GM23338 (cell line): ENCODE measurements at regions not wholly inside any gene's neighbourhood (a gene's known extent, or its start where the extent isn't known, plus 50 kb on each side); places are given as distances from the start of the nearest gene placed in this dataset.

Experiments used
- ATAC-seq: fragments of 200-7000 bp; cut with Tn5 transposase; 3 replicates; pipeline ENCODE4 v1.9.1; 2020
- DNase-seq: peaks from one replicate; pipeline ENCODE4 v3.0.0-alpha.2; 2015; ENCODE audit warnings: low spot score
- H2AFZ ChIP-seq: fragments of 200-600 bp; sonication (generic); 2 replicates; pipeline ENCODE4 v1.8.0; 2016; ENCODE audit warnings: antibody characterized with exemption, mild to moderate bottlenecking, moderate library complexity
- H3F3A ChIP-seq: fragments of 200-600 bp; sonication (generic); replicated peaks from 2 replicates; pipeline ENCODE4 v1.8.0; 2017; ENCODE audit warnings: antibody characterized with exemption, mixed run types, low read depth
- H3K27ac ChIP-seq: fragments of 200-600 bp; sonication (generic); 2 replicates; pipeline ENCODE4 v1.6.1; 2016; ENCODE audit warnings: low read depth
- H3K27me3 ChIP-seq: fragments of 200-600 bp; sonication (generic); 2 replicates; pipeline ENCODE4 v1.8.0; 2016; ENCODE audit warnings: mild to moderate bottlenecking, mixed run types, moderate library complexity; ENCODE audit not compliant: insufficient read depth
- H3K36me3 ChIP-seq: fragments of 200-600 bp; sonication (generic); 2 replicates; pipeline ENCODE4 v1.8.0; 2016; ENCODE audit warnings: mild to moderate bottlenecking; ENCODE audit not compliant: insufficient read depth
- H3K4me1 ChIP-seq: fragments of 200-600 bp; sonication (generic); 2 replicates; pipeline ENCODE4 v1.8.0; 2016; ENCODE audit warnings: mild to moderate bottlenecking, moderate library complexity; ENCODE audit not compliant: insufficient read depth
- H3K4me2 ChIP-seq: fragments of 200-600 bp; sonication (generic); 2 replicates; pipeline ENCODE4 v1.7.1; 2017; ENCODE audit warnings: mixed run types
- H3K4me3 ChIP-seq: fragments of 200-600 bp; sonication (generic); 2 replicates; pipeline ENCODE4 v1.6.1; 2016; ENCODE audit warnings: mixed run types
- H3K79me2 ChIP-seq: fragments of 200-600 bp; sonication (generic); replicated peaks from 2 replicates; pipeline ENCODE4 v1.8.0; 2017; ENCODE audit warnings: mild to moderate bottlenecking; ENCODE audit not compliant: insufficient read depth
- H3K9me2 ChIP-seq: fragments of 200-600 bp; sonication (generic); 2 replicates; pipeline ENCODE4 v1.8.0; 2017; ENCODE audit not compliant: insufficient read depth
- H4K20me1 ChIP-seq: fragments of 200-600 bp; sonication (generic); replicated peaks from 2 replicates; pipeline ENCODE4 v1.8.0; 2017; ENCODE audit warnings: mild to moderate bottlenecking; ENCODE audit not compliant: insufficient read depth
- H3K27ac Mint-ChIP-seq: 2 replicates; pipeline ENCODE4 v1.8.0; 2020; ENCODE audit warnings: inconsistent platforms, mild to moderate bottlenecking, moderate library complexity, mixed read lengths
- H3K27me3 Mint-ChIP-seq: 3 replicates; pipeline ENCODE4 v1.8.0; 2022; ENCODE audit warnings: low read depth, mild to moderate bottlenecking, moderate library complexity, mixed read lengths, inconsistent platforms; ENCODE audit not compliant: insufficient read depth, poor library complexity
- H3K36me3 Mint-ChIP-seq: 3 replicates; pipeline ENCODE4 v1.8.0; 2021; ENCODE audit warnings: low read depth, mild to moderate bottlenecking, inconsistent platforms, moderate library complexity, mixed read lengths
- H3K4me1 Mint-ChIP-seq: 3 replicates; pipeline ENCODE4 v1.8.0; 2020; ENCODE audit warnings: mild to moderate bottlenecking, inconsistent platforms, mixed read lengths
- H3K4me3 Mint-ChIP-seq: 3 replicates; pipeline ENCODE4 v1.8.0; 2021; ENCODE audit warnings: moderate library complexity, mild to moderate bottlenecking, inconsistent platforms, mixed read lengths
- H3K9me3 Mint-ChIP-seq: 3 replicates; pipeline ENCODE4 v1.8.0; 2020; ENCODE audit warnings: moderate library complexity, mild to moderate bottlenecking, inconsistent platforms, mixed read lengths
- CREB1 ChIP-seq: fragments of 250-450 bp; sonication (Bioruptor Pico); IDR thresholded peaks from 2 replicates; pipeline ENCODE4 v1.5.0; 2020; ENCODE audit warnings: low read depth, mild to moderate bottlenecking, moderate library complexity
- CTCF ChIP-seq, 2 experiments: fragments of 200-600 bp in 1 of 2; sonication (generic) in 1 of 2; conservative IDR thresholded peaks; 2 replicates each; pipeline versions ENCODE4 v1.5.1 to v1.6.1; 2016 to 2017; ENCODE audit warnings: antibody characterized with exemption in 2 of 2, low read depth in 2 of 2, mild to moderate bottlenecking in 2 of 2, moderate library complexity in 1 of 2
- EZH2phosphoT487 ChIP-seq: fragments of 200-600 bp; sonication (generic); IDR thresholded peaks from one replicate; pipeline ENCODE4 v1.8.1; 2018; ENCODE audit warnings: antibody characterized with exemption; ENCODE audit not compliant: unreplicated experiment
- JUNB ChIP-seq: IDR thresholded peaks from one replicate; pipeline ENCODE4 v1.6.1; 2016; ENCODE audit warnings: antibody characterized with exemption; ENCODE audit not compliant: unreplicated experiment
- REST ChIP-seq: IDR thresholded peaks from one replicate; pipeline ENCODE4 v1.6.1; 2018; ENCODE audit warnings: antibody characterized with exemption; ENCODE audit not compliant: unreplicated experiment
- ZNF114 ChIP-seq: fragments of 250-450 bp; sonication (Bioruptor Pico); IDR thresholded peaks from 2 replicates; pipeline ENCODE4 v1.5.0; 2020; ENCODE audit warnings: mild to moderate bottlenecking, moderate library complexity
- ZNF331 ChIP-seq: fragments of 250-450 bp; sonication (Bioruptor Pico); IDR thresholded peaks from 2 replicates; pipeline ENCODE4 v1.5.0; 2020; ENCODE audit warnings: low read depth, mild to moderate bottlenecking, moderate library complexity
- ZNF462 ChIP-seq: fragments of 250-450 bp; sonication (Bioruptor Pico); IDR thresholded peaks from 2 replicates; pipeline ENCODE4 v1.5.0; 2020; ENCODE audit warnings: mild to moderate bottlenecking, moderate library complexity

DNA sequence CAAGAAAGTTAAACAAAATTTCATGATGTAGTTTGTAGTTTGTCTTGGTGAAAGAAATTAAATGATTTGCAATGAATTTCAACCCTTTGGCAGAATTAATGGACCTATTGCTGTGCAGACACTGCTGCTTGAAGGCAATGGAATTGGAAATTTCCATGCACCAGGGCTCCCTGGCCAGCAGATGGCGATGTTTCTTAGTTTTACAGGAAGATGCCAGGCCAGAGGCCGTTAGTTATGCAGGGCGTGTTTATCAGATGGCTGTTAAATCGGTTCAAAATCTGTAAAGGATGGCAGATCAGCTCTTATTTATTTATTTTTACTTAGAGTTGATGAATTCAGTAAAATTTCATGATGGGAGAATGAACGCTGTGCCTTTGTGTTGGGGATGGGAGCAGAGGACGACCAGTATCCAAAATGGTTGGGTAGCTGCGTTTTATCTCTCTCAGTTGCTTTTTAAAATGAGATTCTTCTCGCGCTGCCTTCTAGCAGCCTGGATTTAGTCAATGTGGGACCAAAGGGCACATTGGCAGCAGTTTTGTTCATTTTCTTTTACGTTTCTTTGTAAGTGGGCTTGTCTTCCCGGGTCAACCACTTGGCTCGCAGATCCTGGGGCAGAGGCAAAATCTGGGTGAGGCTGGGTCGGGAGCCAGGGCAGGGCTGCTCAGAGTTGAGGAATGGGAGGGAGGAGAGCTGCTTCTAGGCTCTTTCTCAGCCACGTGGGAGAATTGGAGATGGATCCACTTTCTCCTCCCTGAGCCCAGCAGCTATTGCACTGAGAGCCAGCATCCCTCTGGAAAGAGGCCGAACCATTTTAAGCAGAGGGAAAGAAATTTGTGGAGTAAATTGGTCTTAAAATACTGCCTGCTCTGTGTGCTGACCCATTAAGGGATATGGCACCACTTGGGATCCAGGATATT is 344.0 kb downstream of the PIK3C3 start:
- H3K4me3 Mint-ChIP-seq = no peak overlapping the region
- H3K79me2 ChIP-seq = no peaks in the 10 kb centered on the region
- peaks cover 3% of the 10 kb centered on the region for H3K4me1 Mint-ChIP-seq
- no peak overlapping the region for H3K27ac ChIP-seq
- H3F3A ChIP-seq = no peaks in the 10 kb centered on the region
- H3K36me3 ChIP-seq = no peaks in the 10 kb centered on the region
- no peak overlapping the region for H3K4me3 ChIP-seq
- TF ChIP-seq REST = no peak
- TF ChIP-seq ZNF114 (CRISPR knock-in tag) = no peak
- peak; percentile 91 to 98 for TF ChIP-seq CTCF (conservative IDR thresholded peaks at IDR 0.05; ENCODE audit: low read depth in 2 of 2)
- TF ChIP-seq JUNB = no peak
- TF ChIP-seq ZNF462 (CRISPR knock-in tag) = no peak
- no peak for TF ChIP-seq EZH2phosphoT487
- TF ChIP-seq ZNF331 (CRISPR knock-in tag) = no peak
- no peak for TF ChIP-seq CREB1 (CRISPR knock-in tag)
- H2AFZ ChIP-seq = peak overlapping the region; percentile 86
- DNase-seq = peak; percentile 89
- no peaks in the 10 kb centered on the region for H4K20me1 ChIP-seq
- no peaks in the 10 kb centered on the region for H3K27me3 Mint-ChIP-seq
- H3K27ac Mint-ChIP-seq = no peak overlapping the region
- no peaks in the 10 kb centered on the region for H3K27me3 ChIP-seq
- H3K4me2 ChIP-seq = no peak overlapping the region
- H3K9me3 Mint-ChIP-seq = no peaks in the 10 kb centered on the region
- ATAC-seq = peak; percentile 93
- H3K36me3 Mint-ChIP-seq = no peaks in the 10 kb centered on the region
- no peaks in the 10 kb centered on the region for H3K9me2 ChIP-seq
- H3K4me1 ChIP-seq = no peaks in the 10 kb centered on the region
